HepG2 (cell line): ENCODE measurements at regions not wholly inside any gene's neighbourhood (a gene's known extent, or its start where the extent isn't known, plus 50 kb on each side); places are given as distances from the start of the nearest gene placed in this dataset.
"Not testable (repeated sequence)": the region's sequence is repeated elsewhere in the genome, so short reads cannot be mapped to it uniquely, and the experiment has no call there.

Experiments
- ATAC-seq: fragments of 200-7000 bp; cut with Tn5 transposase; 3 replicates; pipeline ENCODE4 v1.9.1; 2020; ENCODE audit warnings: mild to moderate bottlenecking, moderate library complexity
- BruUV-seq: library from RNA; stranded (reverse); fragments of 400-500 nt; replicated peaks from 2 replicates; lab custom pipeline; 2021; lab: Mats Ljungman, UMichigan
- CTCF ChIA-PET: fragments of 300-600 bp; formaldehyde crosslinking; extraction: SDS; loops from one replicate; lab custom pipeline; 2021; ENCODE audit warnings: low total read pairs, inconsistent platforms, low intra/inter-chr PET ratio; lab: Yijun Ruan, JAX
- POLR2A ChIA-PET: fragments of 350-600 bp; sonication (Branson Sonifier 250); formaldehyde crosslinking; loops from one replicate; lab custom pipeline; 2020; ENCODE audit warnings: antibody characterized with exemption, inconsistent platforms; lab: Yijun Ruan, JAX
- DNase-seq: peaks from one replicate; pipeline ENCODE4 v3.0.0-alpha.2; 2015; ENCODE audit warnings: low spot score
- FAIRE-seq: peaks from 3 replicates; lab custom pipeline; 2011; peaks lifted over from hg19 to GRCh38; lab: Jason Lieb, UNC
- H2AFZ ChIP-seq: one replicate; pipeline ENCODE4 v1.6.1; 2011; ENCODE audit warnings: low read length, inconsistent platforms
- H3K27ac ChIP-seq: fragments of 300-600 bp; 3 replicates; pipeline ENCODE4 v1.8.0; 2011; ENCODE audit warnings: mixed run types, mild to moderate bottlenecking, mixed read lengths, low read length, inconsistent platforms; ENCODE audit not compliant: insufficient read depth; ENCODE audit errors: extremely low read length
- H3K27me3 ChIP-seq, 2 experiments: fragments of 200-600 bp in 1 of 2; 2 replicates in 1 of 2; 3 replicates in 1 of 2; pipeline versions ENCODE4 v1.6.0 to v1.8.0; 2011; ENCODE audit warnings: low read length in 2 of 2, mild to moderate bottlenecking in 2 of 2, moderate library complexity in 2 of 2, inconsistent platforms in 1 of 2; ENCODE audit not compliant: insufficient read depth in 2 of 2, control insufficient read depth in 1 of 2
- H3K36me3 ChIP-seq, 2 experiments: fragments of 200-600 bp in 1 of 2; replicated peaks in 1 of 2; 2 replicates in 1 of 2; 3 replicates in 1 of 2; pipeline versions ENCODE4 v1.5.1 to v1.8.0; 2011; ENCODE audit warnings: low read length in 2 of 2, inconsistent platforms in 1 of 2; ENCODE audit not compliant: insufficient read depth in 2 of 2, control insufficient read depth in 1 of 2
- H3K4me1 ChIP-seq: 2 replicates; pipeline ENCODE4 v1.5.1; 2012; ENCODE audit warnings: low read length, inconsistent platforms; ENCODE audit not compliant: insufficient read depth
- H3K4me2 ChIP-seq: 2 replicates; pipeline ENCODE4 v1.6.0; 2011; ENCODE audit warnings: low read depth, low read length, inconsistent platforms
- H3K4me3 ChIP-seq, 3 experiments: fragments of 200-600 bp in 1 of 3; sonication (generic), shearing (Covaris generic) in 1 of 3; replicated peaks in 1 of 3; 2 replicates each; pipeline ENCODE4 v1.5.1; 2011 to 2016; ENCODE audit warnings: low read length in 3 of 3, inconsistent platforms in 2 of 3, low read depth in 2 of 3, mild to moderate bottlenecking in 2 of 3, control low read depth in 1 of 3, mixed read lengths in 1 of 3; ENCODE audit not compliant: insufficient read depth in 1 of 3
- H3K79me2 ChIP-seq: one replicate; pipeline ENCODE4 v1.6.1; 2011; ENCODE audit warnings: low read length, inconsistent platforms; ENCODE audit not compliant: insufficient read depth
- H3K9ac ChIP-seq: 2 replicates; pipeline ENCODE4 v1.6.0; 2011; ENCODE audit warnings: mild to moderate bottlenecking, low read depth, low read length, inconsistent platforms; ENCODE audit not compliant: insufficient read depth
- H3K9me3 ChIP-seq: 2 replicates; pipeline ENCODE4 v1.5.1; 2012; ENCODE audit warnings: mild to moderate bottlenecking, low read length
- H4K20me1 ChIP-seq: 2 replicates; pipeline ENCODE4 v1.6.0; 2011; ENCODE audit warnings: inconsistent platforms, mild to moderate bottlenecking, low read length, moderate library complexity; ENCODE audit not compliant: insufficient read depth
- DZIP1 ChIP-seq: sonication (generic); formaldehyde crosslinking; IDR thresholded peaks from 2 replicates; pipeline ENCODE4 v1.5.0; 2020; ENCODE audit warnings: mild to moderate bottlenecking, missing genetic modification reagents
- GPBP1L1 ChIP-seq: sonication (generic); formaldehyde crosslinking; IDR thresholded peaks from 2 replicates; pipeline ENCODE4 v1.5.0; 2020; ENCODE audit warnings: mild to moderate bottlenecking, missing genetic modification reagents
- NFKB2 ChIP-seq: sonication (generic); formaldehyde crosslinking; IDR thresholded peaks from 2 replicates; pipeline ENCODE4 v1.4.0; 2020; ENCODE audit warnings: missing genetic modification reagents, borderline replicate concordance
- SETDB1 ChIP-seq: sonication (generic); formaldehyde crosslinking; IDR thresholded peaks from 2 replicates; pipeline ENCODE4 v1.5.1; 2020; ENCODE audit warnings: missing genetic modification reagents, mild to moderate bottlenecking, borderline replicate concordance
- ZNF18 ChIP-seq: sonication (generic); formaldehyde crosslinking; IDR thresholded peaks from 2 replicates; pipeline ENCODE4 v1.8.0; 2022; ENCODE audit warnings: mild to moderate bottlenecking, missing genetic modification reagents; ENCODE audit not compliant: insufficient replicate concordance
- ZNF564 ChIP-seq: sonication (generic); formaldehyde crosslinking; IDR thresholded peaks from 2 replicates; pipeline ENCODE4 v1.8.1; 2023; ENCODE audit warnings: mild to moderate bottlenecking, missing genetic modification reagents
- ZNF644 ChIP-seq: IDR thresholded peaks from 2 replicates; pipeline ENCODE4 v1.6.1; 2016; ENCODE audit warnings: low read depth
- WGBS: methylation state at CpG from one replicate; pipeline ENCODE4 v1.1.6; 2017; ENCODE audit warnings: low lambda C conversion rate; 5-methylcytosine and 5-hydroxymethylcytosine counted together
- in situ Hi-C: cut with HindIII; loops from 2 replicates; pipeline ENCODE4 v1.10.0; 2017; ENCODE audit warnings: low pct_unique_long_range_greater_than_20kb; ENCODE audit not compliant: extremely low pct_ligation_motif_present
- intact Hi-C: fragments of 100-400 bp; cut with micrococcal nuclease; formaldehyde crosslinking; loops from one replicate; pipeline ENCODE4 v1.10.0; 2022; ENCODE audit not compliant: unreplicated experiment
- TF ChIP-seq, protein P1 (sequence below): sonication (generic); formaldehyde crosslinking; IDR thresholded peaks from 2 replicates; pipeline ENCODE4 v1.4.0; 2020; ENCODE audit warnings: missing genetic modification reagents
- TF ChIP-seq, protein P2 (sequence below): sonication (generic); formaldehyde crosslinking; IDR thresholded peaks from 2 replicates; pipeline ENCODE4 v1.5.0; 2020; ENCODE audit warnings: missing genetic modification reagents
- TF ChIP-seq, protein P3 (sequence below): sonication (generic); formaldehyde crosslinking; IDR thresholded peaks from 2 replicates; pipeline ENCODE4 v1.4.0; 2020; ENCODE audit warnings: mild to moderate bottlenecking, missing genetic modification reagents

- TF ChIP-seq, protein P1, sequence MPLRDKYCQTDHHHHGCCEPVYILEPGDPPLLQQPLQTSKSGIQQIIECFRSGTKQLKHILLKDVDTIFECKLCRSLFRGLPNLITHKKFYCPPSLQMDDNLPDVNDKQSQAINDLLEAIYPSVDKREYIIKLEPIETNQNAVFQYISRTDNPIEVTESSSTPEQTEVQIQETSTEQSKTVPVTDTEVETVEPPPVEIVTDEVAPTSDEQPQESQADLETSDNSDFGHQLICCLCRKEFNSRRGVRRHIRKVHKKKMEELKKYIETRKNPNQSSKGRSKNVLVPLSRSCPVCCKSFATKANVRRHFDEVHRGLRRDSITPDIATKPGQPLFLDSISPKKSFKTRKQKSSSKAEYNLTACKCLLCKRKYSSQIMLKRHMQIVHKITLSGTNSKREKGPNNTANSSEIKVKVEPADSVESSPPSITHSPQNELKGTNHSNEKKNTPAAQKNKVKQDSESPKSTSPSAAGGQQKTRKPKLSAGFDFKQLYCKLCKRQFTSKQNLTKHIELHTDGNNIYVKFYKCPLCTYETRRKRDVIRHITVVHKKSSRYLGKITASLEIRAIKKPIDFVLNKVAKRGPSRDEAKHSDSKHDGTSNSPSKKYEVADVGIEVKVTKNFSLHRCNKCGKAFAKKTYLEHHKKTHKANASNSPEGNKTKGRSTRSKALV (CRISPR knock-in tag): no peak
- TF ChIP-seq, protein P2, sequence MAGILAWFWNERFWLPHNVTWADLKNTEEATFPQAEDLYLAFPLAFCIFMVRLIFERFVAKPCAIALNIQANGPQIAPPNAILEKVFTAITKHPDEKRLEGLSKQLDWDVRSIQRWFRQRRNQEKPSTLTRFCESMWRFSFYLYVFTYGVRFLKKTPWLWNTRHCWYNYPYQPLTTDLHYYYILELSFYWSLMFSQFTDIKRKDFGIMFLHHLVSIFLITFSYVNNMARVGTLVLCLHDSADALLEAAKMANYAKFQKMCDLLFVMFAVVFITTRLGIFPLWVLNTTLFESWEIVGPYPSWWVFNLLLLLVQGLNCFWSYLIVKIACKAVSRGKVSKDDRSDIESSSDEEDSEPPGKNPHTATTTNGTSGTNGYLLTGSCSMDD: no peak
- TF ChIP-seq DZIP1 (CRISPR knock-in tag): no peak
- TF ChIP-seq, protein P3, sequence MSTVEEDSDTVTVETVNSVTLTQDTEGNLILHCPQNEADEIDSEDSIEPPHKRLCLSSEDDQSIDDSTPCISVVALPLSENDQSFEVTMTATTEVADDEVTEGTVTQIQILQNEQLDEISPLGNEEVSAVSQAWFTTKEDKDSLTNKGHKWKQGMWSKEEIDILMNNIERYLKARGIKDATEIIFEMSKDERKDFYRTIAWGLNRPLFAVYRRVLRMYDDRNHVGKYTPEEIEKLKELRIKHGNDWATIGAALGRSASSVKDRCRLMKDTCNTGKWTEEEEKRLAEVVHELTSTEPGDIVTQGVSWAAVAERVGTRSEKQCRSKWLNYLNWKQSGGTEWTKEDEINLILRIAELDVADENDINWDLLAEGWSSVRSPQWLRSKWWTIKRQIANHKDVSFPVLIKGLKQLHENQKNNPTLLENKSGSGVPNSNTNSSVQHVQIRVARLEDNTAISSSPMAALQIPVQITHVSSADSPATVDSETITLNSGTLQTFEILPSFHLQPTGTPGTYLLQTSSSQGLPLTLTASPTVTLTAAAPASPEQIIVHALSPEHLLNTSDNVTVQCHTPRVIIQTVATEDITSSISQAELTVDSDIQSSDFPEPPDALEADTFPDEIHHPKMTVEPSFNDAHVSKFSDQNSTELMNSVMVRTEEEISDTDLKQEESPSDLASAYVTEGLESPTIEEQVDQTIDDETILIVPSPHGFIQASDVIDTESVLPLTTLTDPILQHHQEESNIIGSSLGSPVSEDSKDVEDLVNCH (CRISPR knock-in tag): no peak
- TF ChIP-seq ZNF644: no peak
- no peak for TF ChIP-seq SETDB1 (CRISPR knock-in tag)
- TF ChIP-seq ZNF564 (CRISPR knock-in tag): no peak
- no peak for TF ChIP-seq ZNF18 (CRISPR knock-in tag)
- no peak for TF ChIP-seq GPBP1L1 (CRISPR knock-in tag)
- no peak for TF ChIP-seq NFKB2 (CRISPR knock-in tag)
Measured at GRCh38 chr5:36423578-36424307, 122.0 kb upstream of the RANBP3L start (continued).

GRCh38 chr5:36426070-36426469 is 124.4 kb upstream of the RANBP3L start:
- WGBS: 4% methylated on average over 2 of the region's 2 CpGs
- H3K4me3 ChIP-seq, BruUV-seq, H4K20me1 ChIP-seq, H3K4me2 ChIP-seq, DNase-seq, H3K4me1 ChIP-seq, H3K27me3 ChIP-seq, ATAC-seq, H3K9me3 ChIP-seq, H3K9ac ChIP-seq, FAIRE-seq, POLR2A ChIA-PET, intact Hi-C loops, CTCF ChIA-PET, H3K79me2 ChIP-seq, in situ Hi-C loops, H2AFZ ChIP-seq, H3K27ac ChIP-seq, H3K36me3 ChIP-seq: not testable (repeated sequence)
